SIG-M5 treated with dmso at 0.1 percent for 504 hours (cell line): ENCODE measurements at regions not wholly inside any gene's neighbourhood (a gene's known extent, or its start where the extent isn't known, plus 50 kb on each side); places are given as distances from the start of the nearest gene placed in this dataset.
A peak's percentile ranks its signal among the peaks of the same experiment; 100 is the strongest.
"Not testable (repeated sequence)": the region's sequence is repeated elsewhere in the genome, so short reads cannot be mapped to it uniquely, and the experiment has no call there.

Source experiments
- DNase-seq: peaks from one replicate; lab custom pipeline; 2025; ENCODE audit not compliant: unreplicated experiment; lab: John Stamatoyannopoulos, UW

DNA sequence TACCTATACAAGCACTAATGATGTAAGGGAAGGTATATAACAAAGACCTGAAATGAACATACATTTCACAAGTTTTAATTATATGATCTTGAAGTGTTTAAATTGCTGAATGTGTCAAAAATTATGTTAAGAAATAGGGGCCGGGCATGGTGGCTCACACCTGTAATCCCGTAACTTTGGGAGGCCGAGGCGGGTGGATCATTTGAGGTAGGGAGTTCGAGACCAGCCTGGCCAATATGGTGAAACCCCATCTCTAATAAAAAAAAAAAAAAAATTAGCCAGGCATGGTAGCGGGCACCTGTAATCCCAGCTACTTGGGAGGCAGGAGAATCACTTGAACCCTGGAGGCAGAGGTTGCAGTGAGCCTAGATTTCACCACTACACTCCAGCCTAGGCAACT is 537.4 kb upstream of the STEAP1 start:
- DNase-seq, result not testable (repeated sequence)

DNA sequence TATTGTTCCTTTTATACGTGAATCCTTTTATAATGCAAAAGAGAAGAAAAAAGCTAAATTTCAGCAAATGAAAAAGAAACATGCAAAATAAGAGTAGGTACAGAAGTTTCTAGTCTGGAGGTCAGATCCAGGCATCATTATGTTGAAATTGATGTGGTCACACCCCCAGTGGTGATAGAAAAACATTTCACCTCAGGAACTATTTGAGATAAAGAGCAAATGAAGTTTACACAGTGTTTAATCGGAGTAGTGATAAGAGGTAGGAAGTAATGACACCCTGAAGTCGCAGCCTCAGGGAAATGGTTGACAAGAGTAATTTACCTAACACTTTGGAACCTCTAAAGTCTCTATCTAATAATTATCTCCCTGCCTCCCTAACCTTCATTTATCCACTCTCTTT is 536.0 kb upstream of the STEAP1 start:
- no peak for DNase-seq

DNA sequence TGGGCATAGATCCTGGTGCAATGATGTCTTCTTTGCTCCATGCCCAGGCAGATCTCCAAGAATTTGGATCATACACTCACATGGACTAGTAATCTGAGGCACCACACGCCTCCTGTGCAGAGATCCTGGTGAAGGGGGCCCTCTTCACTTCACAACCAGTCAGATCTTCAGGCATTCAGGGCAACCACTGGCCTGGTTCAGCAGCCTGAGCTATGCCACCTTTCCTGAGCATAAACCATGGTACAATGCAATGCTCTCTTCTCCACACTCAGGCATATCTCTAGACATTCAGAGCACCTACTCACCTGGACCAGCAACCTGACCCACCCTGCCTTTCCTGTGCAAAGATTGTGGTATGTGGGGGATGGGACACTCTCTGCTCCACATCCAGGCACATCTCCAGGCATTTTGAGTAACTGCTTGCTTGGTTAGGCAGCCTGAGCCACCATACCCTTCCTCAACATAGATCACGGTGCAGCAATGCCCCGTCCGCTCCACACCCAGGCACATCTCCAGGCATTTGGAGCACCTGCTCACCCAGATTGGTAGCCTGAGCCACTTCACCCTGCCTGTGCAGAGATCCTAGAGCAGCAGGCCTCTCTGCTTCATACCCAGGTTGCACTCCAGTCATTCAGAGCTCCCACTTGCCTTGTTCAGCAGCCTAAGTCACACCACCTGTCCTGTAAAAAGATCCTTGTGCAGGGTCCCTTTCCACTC is 532.2 kb upstream of the STEAP1 start:
- no peak for DNase-seq

DNA sequence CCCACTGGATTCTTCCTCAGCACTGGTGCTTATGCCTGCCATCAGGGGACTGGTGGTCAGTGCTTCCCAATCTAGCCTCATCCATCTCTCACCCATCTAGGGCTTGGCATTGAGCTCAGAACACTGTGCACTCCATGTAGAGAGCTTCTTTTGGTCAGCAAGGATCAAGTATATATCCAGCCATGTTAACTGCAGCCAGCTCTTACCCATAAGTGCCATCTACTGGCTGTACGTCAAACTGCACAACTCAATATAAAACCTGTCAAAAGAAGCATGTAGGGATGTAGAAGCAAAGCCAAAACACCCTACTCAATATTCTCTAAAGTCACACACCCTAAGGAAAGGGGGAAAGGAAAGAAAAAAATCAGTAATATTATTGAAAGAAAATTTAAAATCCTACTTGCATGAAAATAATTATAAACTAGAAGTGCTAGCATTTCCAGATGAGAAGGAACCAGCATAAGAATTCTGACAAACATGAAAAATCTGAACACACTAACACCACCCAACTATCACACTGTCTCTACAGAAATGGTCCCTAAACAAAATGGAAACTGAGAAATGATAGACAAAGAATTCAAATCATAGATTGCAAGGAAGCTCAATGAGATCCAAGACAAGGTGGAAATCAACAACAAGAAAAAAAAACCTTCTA is 531.1 kb upstream of the STEAP1 start:
- DNase-seq, result peak; percentile 69

DNA sequence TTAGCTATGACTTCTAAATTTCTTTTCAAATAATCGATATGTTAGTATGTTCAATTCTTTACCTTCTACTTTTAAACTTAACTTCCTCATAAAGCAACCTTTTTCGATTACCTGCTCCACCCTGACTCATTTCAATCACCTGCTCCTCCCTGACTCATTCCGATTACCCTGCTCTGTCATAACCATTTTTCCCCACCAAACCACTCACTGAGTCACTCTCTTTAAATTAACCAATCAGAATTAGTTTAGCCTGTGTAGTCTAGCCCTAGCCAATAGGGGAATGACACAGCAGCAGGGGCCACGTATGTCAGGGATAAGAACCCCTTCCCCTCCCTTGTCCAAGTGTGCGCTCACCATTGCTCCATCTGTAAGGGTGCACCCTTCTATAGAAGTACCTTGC is 530.1 kb upstream of the STEAP1 start:
- not testable (repeated sequence) for DNase-seq

DNA sequence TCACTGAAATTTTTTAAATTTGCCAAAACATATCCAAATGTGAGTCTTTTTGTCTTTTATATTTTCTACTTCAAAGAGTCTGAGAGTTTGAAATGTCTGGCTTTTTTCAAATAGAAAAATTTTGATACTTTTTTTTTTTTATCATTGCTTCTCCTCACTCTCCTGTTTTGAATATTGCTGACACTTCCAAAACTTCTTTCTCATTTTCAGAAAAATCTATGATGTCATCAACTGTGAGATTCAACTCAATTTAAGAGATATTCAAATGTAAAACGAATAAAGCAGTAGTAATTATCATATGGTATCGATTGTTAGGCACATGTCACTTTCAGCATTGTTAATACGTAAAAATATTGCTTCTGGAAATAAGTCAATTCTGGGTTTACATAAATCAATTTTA is 505.8 kb upstream of the STEAP1 start:
- DNase-seq, result no peak

DNA sequence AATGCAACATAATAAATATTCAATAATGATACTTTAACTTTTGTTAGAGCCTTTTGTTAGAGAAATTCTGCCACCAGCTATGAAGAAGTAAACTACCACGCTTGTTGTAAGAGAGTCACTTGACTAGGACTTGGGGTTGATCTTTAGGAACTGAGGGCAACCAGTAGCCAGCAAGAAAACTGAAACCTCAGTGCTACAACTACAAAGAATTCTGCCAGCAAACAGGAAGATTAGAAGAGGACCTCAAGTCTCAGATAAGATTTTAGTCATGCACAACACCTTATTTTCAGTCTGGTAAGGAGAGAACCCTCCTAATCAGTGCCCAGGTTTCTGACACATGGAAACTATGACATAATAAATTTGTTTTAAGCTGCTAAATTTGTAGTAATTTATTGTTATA is 498.3 kb upstream of the STEAP1 start:
- no peak for DNase-seq

DNA sequence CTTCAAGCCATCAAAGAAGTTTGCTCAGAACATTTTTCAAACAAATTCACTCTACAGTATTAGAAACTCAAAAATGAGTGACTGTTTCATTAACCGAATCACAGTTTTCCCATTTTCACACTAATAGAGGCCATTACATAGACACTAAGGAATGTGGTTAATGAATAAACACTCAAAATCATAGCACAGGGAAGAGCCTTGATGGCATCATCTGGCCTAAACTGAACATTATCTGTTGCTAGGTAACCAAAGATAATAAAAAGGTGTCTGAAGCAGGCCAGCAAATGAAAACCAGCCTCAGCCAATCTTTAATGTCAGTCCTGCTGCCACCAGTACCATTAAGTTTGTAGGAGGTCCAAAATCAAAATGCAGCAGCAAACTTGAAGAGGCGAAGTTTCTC is 492.4 kb upstream of the STEAP1 start:
- DNase-seq, result no peak

DNA sequence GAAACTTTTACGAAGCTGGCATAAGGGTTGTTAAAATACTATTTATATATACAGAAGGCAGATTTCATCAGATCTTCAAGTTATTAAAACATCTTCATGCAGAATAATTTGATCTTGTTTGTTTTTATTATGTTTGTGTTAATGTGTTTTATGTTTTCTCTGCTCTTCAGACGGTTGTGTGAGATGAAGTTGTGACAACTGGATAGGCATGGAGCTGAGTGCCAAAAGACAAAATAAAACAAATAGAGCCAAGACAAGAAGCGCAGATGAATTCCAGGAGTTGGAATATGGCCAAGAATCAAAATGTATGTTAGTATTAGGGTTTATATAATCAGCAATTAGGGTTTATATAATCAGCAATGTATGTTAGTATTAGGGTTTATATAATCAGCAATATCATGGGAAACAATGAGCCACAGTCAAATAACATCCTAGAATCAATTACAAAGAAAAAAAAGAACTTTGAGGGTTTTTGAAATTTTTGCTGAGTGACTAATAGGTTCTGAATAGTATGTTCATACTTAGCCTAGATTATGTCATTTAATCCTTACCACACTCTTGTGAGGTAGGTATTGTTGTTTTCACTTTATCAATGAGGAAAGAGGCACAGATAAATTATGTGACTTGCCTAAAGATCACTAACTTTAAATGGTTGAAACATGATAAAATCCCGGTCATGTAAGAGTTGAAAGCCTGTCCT is 488.0 kb upstream of the STEAP1 start:
- DNase-seq, result no peak

DNA sequence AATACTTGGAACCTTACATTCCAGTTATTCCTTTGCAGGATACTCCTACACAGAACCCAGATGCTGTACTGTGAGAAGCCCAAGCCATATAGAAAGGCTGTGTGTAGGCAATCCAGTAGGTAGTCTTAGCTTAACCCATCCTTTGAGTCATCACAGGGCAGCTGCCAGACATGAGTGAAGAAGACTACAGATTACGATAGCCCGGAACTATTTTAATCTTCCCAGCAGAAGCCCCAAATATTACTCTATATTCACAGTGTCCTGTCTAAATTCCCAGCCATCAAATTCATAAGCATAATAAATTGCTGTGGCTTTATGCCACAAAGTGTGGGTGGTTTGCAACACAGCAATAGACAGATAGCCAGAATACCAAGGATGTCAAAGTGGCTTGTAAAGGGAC is 474.1 kb upstream of the STEAP1 start:
- no peak for DNase-seq

DNA sequence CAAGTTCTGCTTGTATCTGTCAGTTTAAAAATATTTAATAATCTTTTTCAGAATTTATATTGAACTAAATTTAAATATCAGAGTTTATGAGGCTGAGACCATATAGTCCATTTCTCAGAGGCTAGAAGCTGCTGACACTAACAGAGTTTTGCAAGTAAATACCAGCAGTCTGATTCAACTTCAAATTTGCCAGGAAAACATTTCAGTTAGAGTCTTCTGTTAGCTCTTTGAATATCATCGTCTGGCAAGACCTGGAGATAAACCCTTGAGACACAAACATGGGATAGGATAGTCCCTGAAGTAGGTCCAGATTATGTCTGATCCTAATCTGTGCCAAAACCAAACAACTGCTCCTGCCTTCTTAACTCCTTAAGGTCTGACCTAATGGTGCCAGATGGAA is 472.8 kb upstream of the STEAP1 start:
- no peak for DNase-seq

DNA sequence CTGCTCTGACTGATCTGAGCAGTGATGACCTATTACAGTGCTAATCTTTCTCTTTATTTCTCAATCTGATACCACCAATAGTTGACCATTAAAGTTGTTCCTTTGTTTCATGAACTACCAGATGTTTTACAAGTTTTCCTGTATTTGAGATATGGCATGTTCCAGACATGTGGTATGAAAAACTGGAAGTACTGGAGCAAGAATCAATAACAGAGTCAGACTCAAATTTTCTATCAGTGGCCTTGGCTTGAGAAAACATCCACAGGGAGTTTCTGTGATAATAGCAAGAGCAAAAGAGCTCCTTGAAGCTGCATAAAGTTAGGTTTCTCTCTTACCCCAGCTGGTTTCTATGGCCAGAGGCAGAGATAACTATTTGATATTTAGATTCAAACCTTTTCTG is 469.0 kb upstream of the STEAP1 start:
- no peak for DNase-seq

DNA sequence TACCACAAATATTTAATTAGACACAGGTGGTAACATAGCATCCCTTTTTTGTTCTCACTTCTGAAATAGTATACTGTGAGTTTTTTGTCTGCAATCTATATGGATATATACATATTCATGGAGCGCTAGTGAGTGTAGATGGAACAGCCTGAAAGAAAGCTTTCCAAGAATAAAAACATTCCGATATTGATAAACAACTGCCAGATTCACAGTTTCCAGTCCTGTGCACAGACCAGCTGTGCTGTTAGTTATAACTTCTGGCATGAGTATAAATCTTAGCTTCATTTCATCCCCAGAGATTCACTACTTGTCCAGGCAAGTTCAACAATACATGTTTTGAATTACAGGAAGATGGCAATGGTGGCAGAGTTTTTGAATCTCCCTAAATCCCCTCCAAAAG is 467.1 kb upstream of the STEAP1 start:
- DNase-seq, result no peak

DNA sequence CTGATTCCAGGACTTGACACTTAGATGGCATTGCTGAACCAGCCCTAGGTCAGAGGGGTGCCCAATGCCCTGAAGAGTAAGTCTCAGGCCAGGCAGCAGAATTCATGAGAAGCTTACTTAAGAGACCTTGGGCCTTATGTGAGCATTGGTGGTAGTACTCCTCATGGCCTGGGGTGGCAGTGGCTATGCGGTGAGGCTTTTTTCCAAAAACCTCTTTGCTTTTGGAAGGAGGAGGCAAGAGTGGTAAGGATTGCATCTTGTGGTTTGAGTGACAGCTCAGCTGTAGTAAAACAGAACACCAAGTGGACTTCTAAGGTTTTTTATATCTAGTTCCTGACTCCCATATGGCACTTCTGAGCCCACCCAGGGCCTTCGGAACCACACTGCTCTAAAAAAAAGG is 459.0 kb upstream of the STEAP1 start:
- no peak for DNase-seq

DNA sequence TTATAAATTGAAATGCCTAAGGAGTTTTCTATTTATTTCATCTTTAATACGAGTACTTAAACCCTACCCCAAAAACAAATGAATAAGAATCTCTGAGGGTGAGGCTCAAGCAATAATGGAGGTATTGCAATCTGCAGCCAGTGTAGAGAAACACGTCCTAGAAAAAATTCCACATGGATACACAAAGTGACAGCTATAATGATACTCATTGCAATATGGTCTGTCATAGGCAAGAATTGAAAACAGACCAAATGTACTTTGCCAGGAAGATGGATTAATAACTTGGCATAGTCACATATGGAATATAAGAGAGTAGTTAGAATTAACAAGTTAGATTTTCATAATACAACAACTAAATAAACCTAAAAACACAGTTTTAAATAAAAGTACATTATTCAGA is 440.1 kb upstream of the STEAP1 start:
- DNase-seq, result no peak

DNA sequence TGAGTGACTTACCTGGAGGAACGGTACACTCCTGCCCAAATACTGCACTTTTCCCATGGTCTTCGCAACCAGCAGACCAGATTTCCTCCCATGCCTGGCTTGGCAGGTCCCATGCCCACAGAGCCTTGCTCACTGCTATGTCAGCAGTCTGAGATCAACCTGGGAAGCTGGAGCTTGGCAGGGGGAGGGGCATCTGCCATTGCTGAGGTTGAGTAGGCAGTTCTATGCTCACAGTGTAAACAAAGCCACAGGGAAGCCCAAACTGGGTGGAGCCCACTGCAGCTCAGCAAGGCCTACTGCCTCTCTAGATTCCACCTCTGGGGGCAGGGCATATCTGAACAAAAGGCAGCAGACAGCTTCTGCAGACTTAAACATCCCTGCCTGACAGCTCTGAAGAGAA is 435.3 kb upstream of the STEAP1 start:
- DNase-seq, result peak; percentile 24

DNA sequence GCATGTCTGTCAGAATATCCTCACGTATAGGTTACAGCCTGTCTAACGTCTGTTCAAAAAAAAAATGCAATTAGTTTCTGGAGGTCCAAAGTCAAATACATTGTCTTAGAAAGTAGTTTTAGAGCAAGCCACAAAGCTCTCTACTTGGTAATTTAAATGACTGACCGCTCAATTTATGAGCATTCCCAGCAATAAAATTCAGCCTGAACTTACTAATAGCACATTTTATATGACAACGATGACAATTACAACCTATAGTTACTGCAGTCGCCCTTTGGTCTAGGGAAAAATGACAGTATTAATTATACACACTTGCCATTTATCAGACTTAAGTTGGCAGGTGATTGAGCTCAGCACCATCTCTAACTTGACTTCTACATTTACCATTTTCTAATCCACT is 425.8 kb upstream of the STEAP1 start:
- no peak for DNase-seq

DNA sequence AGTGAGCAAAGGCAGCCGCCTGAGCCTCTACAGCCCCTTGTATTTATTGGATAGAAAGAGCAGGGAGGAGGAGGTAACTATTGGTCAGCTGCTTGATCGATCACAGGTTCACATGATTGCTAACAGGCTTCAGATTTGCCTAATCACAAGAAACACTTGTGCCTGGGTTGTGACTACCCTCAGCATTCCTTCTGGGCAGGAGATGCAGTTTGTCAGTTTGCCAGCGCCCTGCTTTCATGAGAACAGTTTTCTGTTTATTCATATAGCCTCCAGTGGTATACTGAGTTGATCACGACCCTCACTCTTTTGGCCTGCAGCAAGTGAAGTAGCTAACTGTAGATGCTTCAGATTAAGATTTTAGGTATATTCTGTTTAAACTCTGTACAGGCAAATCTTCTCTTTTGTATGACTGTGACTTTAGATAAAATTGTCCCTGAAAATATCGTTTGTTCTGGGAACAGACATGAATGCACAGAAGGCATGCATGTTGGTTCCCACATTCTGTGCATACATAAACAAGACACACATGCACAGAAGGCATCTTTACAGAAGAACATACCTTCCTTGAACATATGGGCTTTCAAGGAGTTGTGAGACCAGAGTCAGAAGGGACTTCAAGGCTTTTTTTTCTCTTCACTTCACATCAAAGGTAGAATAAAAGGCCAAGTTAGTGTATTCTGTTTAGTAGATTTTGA is 422.4 kb upstream of the STEAP1 start:
- DNase-seq, result no peak

DNA sequence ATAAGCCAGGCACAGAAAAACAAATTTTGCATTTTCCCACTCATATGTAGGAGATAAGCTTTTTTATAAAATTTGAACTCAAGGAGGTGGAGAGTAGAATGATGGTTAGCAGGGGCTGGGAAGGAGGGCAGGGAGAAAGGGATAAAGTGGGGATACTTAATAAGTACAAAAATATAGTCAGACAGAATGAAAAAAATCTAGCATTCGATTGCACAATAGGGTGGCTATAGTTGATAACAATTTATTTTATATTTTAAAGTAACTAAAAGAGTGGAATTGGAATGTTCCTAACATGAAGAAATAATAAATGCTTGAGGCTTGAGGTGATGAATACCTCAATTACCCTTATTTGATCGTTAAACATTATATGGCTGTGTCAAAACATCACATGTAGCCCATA is 415.7 kb upstream of the STEAP1 start:
- no peak for DNase-seq

DNA sequence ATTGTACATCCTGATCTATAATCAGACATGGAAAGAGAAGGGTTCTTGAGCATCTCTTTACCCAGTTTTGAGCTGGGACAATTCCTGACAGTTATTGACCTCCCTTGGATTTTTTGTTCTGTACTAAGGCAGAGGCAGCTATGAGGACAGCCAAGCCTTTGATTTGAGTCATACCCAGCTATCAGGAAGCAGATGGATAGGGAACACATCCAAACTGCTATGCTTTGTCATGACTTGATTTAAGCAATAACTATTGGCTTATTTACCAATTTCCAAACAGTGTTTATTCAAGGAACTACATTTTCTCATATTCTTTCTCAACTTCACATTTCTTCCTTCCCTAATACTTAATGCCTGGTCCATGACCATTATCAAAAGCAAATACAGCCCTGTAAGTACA is 396.4 kb upstream of the STEAP1 start:
- DNase-seq, result no peak

DNA sequence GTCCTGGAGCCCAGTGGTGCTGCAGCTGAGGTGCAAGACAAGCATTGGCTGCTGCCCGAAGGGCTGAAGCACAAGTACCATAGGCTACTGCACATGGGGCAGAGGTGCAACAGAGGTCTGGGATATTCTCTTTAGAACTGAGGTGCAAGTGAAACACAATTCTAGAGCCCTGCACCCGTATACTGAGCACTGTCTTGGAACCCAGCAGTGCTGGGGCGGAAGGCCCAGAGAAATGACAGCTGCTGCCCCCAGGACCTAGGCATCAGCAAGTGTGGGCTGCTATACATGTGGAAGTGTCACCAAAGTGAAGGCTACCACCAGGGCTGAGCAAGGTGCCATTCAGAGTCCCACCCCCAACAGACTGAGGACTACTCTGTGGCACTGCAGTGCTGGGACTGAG is 393.6 kb upstream of the STEAP1 start:
- no peak for DNase-seq

DNA sequence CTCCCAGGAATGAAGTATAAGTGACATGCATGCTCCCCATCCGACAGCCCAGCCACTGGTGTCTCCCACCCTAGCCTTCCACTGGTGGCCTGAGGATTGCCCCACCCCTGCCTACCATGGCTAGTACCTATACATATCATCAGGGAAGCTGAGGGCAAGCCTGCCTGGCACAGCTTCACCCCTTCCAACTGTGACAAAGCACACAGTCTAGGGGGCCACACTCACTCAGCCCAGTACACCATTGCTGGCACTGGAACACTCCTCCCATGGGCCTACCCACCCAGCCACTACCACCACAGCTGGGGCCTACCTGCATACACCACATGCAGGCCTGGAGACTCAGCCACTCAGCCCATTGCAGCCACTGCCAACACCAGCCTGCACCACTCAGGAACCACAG is 393.1 kb upstream of the STEAP1 start:
- no peak for DNase-seq
